ENCODE measurements at regions not wholly inside any gene's neighbourhood (a gene's known extent, or its start where the extent isn't known, plus 50 kb on each side); places are given as distances from the start of the nearest gene placed in this dataset.

- DNase-seq, result no peak
- H2AK5ac ChIP-seq (ENCODE audit: low read length), result no peak overlapping the region
These were observed 126.4 kb downstream of the ASB1 start for GRCh38 chr2:238553159-238553558.

GRCh38 chr2:238554468-238555315 is 128.0 kb downstream of the ASB1 start:
- Histone ChIP-seq H2BK5ac (ENCODE audit: low read depth, low read length, poor library complexity) (no peak overlapping the region), H2AK5ac (ENCODE audit: low read length) (no peak overlapping the region), H3K4me3 (ENCODE audit: low read depth, low read length) (no peak overlapping the region), H3K23ac (ENCODE audit: low read length) (no peak overlapping the region), H3K4ac (ENCODE audit: low read depth, low read length) (no peak overlapping the region), H3K4me2 (ENCODE audit: low read length) (no peak overlapping the region), H2AFZ (ENCODE audit: insufficient read depth, low read length, poor library complexity) (no peak overlapping the region), H3K9me3 (ENCODE audit: insufficient read depth, low read depth, low read length) (peaks cover 12% of the 10 kb centered on the region), H3K36me3 (ENCODE audit: control insufficient read depth in 1 of 2, insufficient read depth in 2 of 2, low read length in 2 of 2) (no peaks in the 10 kb centered on the region), H3K4me1 (ENCODE audit: control insufficient read depth in 1 of 2, insufficient read depth in 2 of 2, low read length in 2 of 2) (no peaks in the 10 kb centered on the region), H3K27ac (ENCODE audit: low read depth, low read length) (no peak overlapping the region), H2BK120ac (ENCODE audit: insufficient read depth, low read length, poor library complexity) (no peak overlapping the region), H4K91ac (ENCODE audit: low read depth, low read length) (no peak overlapping the region), H2BK12ac (ENCODE audit: low read length) (no peak overlapping the region), H3K27me3 (ENCODE audit: insufficient read depth, low read length) (no peaks in the 10 kb centered on the region), H4K8ac (ENCODE audit: low read depth, low read length) (no peak overlapping the region), H3K18ac (ENCODE audit: low read length) (no peak overlapping the region), H3K9ac (ENCODE audit: low read length) (no peak overlapping the region), H4K12ac (ENCODE audit: low read depth, low read length) (no peak overlapping the region), H3K14ac (ENCODE audit: low read length) (no peak overlapping the region), H3K79me1 (ENCODE audit: low read length) (no peaks in the 10 kb centered on the region), H3K79me2 (ENCODE audit: control insufficient read depth, insufficient read depth, low read length, poor library complexity) (no peaks in the 10 kb centered on the region)
- no peak for DNase-seq
- no CpG with 5 or more reads among the region's 26 CpGs for WGBS (ENCODE audit: extremely low coverage, insufficient coverage, insufficient read length)

More at GRCh38 chr2:238553159-238553558, 126.4 kb downstream of the ASB1 start:
- no peak overlapping the region for H3K4me2 ChIP-seq (ENCODE audit: low read length)
- no peak overlapping the region for H4K91ac ChIP-seq (ENCODE audit: low read depth, low read length)
- H3K4me3 ChIP-seq (ENCODE audit: low read depth, low read length), result no peak overlapping the region
- no peaks in the 10 kb centered on the region for H3K27me3 ChIP-seq (ENCODE audit: insufficient read depth, low read length)
- H3K79me1 ChIP-seq (ENCODE audit: low read length), result no peaks in the 10 kb centered on the region
- H4K8ac ChIP-seq (ENCODE audit: low read depth, low read length), result no peak overlapping the region
- no peak overlapping the region for H2BK120ac ChIP-seq (ENCODE audit: insufficient read depth, low read length, poor library complexity)
- H3K14ac ChIP-seq (ENCODE audit: low read length), result no peak overlapping the region
- H3K9ac ChIP-seq (ENCODE audit: low read length), result no peak overlapping the region
- no peak overlapping the region for H2AFZ ChIP-seq (ENCODE audit: insufficient read depth, low read length, poor library complexity)
- H3K79me2 ChIP-seq (ENCODE audit: control insufficient read depth, insufficient read depth, low read length, poor library complexity), result no peaks in the 10 kb centered on the region
- no peaks in the 10 kb centered on the region for H3K4me1 ChIP-seq (ENCODE audit: control insufficient read depth in 1 of 2, insufficient read depth in 2 of 2, low read length in 2 of 2)
- no peak overlapping the region for H2BK12ac ChIP-seq (ENCODE audit: low read length)
- H3K23ac ChIP-seq (ENCODE audit: low read length), result no peak overlapping the region
- no peak overlapping the region for H3K27ac ChIP-seq (ENCODE audit: low read depth, low read length)
- no peaks in the 10 kb centered on the region for H3K36me3 ChIP-seq (ENCODE audit: control insufficient read depth in 1 of 2, insufficient read depth in 2 of 2, low read length in 2 of 2)
- no peak overlapping the region for H4K12ac ChIP-seq (ENCODE audit: low read depth, low read length)
- peaks cover 23% of the 10 kb centered on the region for H3K9me3 ChIP-seq (ENCODE audit: insufficient read depth, low read depth, low read length)
- H3K4ac ChIP-seq (ENCODE audit: low read depth, low read length), result no peak overlapping the region
- WGBS (ENCODE audit: extremely low coverage, insufficient coverage, insufficient read length), result no CpG with 5 or more reads among the region's 4 CpGs
- H3K18ac ChIP-seq (ENCODE audit: low read length), result no peak overlapping the region
- no peak overlapping the region for H2BK5ac ChIP-seq (ENCODE audit: low read depth, low read length, poor library complexity)

- Histone ChIP-seq H3K4me1 (ENCODE audit: control insufficient read depth in 1 of 2, insufficient read depth in 2 of 2, low read length in 2 of 2) (no peaks in the 10 kb centered on the region), H3K18ac (ENCODE audit: low read length) (no peak overlapping the region), H3K23ac (ENCODE audit: low read length) (no peak overlapping the region), H3K27ac (ENCODE audit: low read depth, low read length) (no peak overlapping the region), H3K79me2 (ENCODE audit: control insufficient read depth, insufficient read depth, low read length, poor library complexity) (no peaks in the 10 kb centered on the region), H2AK5ac (ENCODE audit: low read length) (no peak overlapping the region), H3K4me3 (ENCODE audit: low read depth, low read length) (peak overlapping the region; percentile 8), H2BK5ac (ENCODE audit: low read depth, low read length, poor library complexity) (no peak overlapping the region), H4K91ac (ENCODE audit: low read depth, low read length) (no peak overlapping the region), H3K36me3 (ENCODE audit: control insufficient read depth in 1 of 2, insufficient read depth in 2 of 2, low read length in 2 of 2) (no peaks in the 10 kb centered on the region), H3K27me3 (ENCODE audit: insufficient read depth, low read length) (no peaks in the 10 kb centered on the region), H3K9ac (ENCODE audit: low read length) (no peak overlapping the region), H3K4ac (ENCODE audit: low read depth, low read length) (no peak overlapping the region), H2AFZ (ENCODE audit: insufficient read depth, low read length, poor library complexity) (no peak overlapping the region), H3K4me2 (ENCODE audit: low read length) (no peak overlapping the region), H4K12ac (ENCODE audit: low read depth, low read length) (no peak overlapping the region), H3K9me3 (ENCODE audit: insufficient read depth, low read depth, low read length) (peaks cover 6% of the 10 kb centered on the region), H4K8ac (ENCODE audit: low read depth, low read length) (no peak overlapping the region), H2BK120ac (ENCODE audit: insufficient read depth, low read length, poor library complexity) (no peak overlapping the region), H2BK12ac (ENCODE audit: low read length) (no peak overlapping the region), H3K79me1 (ENCODE audit: low read length) (no peaks in the 10 kb centered on the region), H3K14ac (ENCODE audit: low read length) (no peak overlapping the region)
- WGBS (ENCODE audit: extremely low coverage, insufficient coverage, insufficient read length), result no CpG with 5 or more reads among the region's 13 CpGs
- no peak for DNase-seq
These were observed 129.2 kb downstream of the ASB1 start for GRCh38 chr2:238555786-238556542.

DNA sequence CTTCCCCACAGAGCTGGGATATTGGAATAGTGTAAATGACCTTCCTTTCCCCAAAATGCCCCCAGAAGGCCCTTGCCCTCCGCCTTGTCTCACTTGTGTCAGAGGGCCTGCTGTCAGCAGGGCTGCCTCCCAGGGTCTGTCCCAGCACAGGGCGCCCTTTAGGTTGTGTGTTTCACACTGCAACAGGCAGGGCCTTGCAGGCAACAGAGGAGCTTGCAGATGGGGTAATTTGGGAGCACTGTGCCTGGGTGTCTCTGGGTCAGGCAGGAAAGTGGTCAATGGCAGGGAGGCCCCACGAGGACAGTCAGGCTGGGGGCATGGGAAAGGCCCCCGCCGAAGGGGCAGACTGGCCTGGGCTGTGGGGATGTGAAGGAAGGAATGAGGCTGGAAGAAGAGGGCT is 130.7 kb downstream of the ASB1 start:
- no peaks in the 10 kb centered on the region for H3K79me1 ChIP-seq (ENCODE audit: low read length)
- no peaks in the 10 kb centered on the region for H3K4me1 ChIP-seq (ENCODE audit: control insufficient read depth in 1 of 2, insufficient read depth in 2 of 2, low read length in 2 of 2)

More for the DNA sequence above, 130.7 kb downstream of the ASB1 start:
- Histone ChIP-seq H3K27ac (ENCODE audit: low read depth, low read length) (no peak overlapping the region), H3K14ac (ENCODE audit: low read length) (no peak overlapping the region), H2BK120ac (ENCODE audit: insufficient read depth, low read length, poor library complexity) (no peak overlapping the region), H3K9ac (ENCODE audit: low read length) (no peak overlapping the region), H3K27me3 (ENCODE audit: insufficient read depth, low read length) (no peaks in the 10 kb centered on the region), H3K4ac (ENCODE audit: low read depth, low read length) (no peak overlapping the region), H4K12ac (ENCODE audit: low read depth, low read length) (no peak overlapping the region), H3K79me2 (ENCODE audit: control insufficient read depth, insufficient read depth, low read length, poor library complexity) (no peaks in the 10 kb centered on the region), H2AFZ (ENCODE audit: insufficient read depth, low read length, poor library complexity) (no peak overlapping the region), H4K8ac (ENCODE audit: low read depth, low read length) (no peak overlapping the region), H3K4me2 (ENCODE audit: low read length) (no peak overlapping the region), H3K4me3 (ENCODE audit: low read depth, low read length) (no peak overlapping the region), H2AK5ac (ENCODE audit: low read length) (no peak overlapping the region), H4K91ac (ENCODE audit: low read depth, low read length) (no peak overlapping the region), H3K18ac (ENCODE audit: low read length) (no peak overlapping the region), H3K9me3 (ENCODE audit: insufficient read depth, low read depth, low read length) (peaks cover 6% of the 10 kb centered on the region), H2BK12ac (ENCODE audit: low read length) (no peak overlapping the region), H2BK5ac (ENCODE audit: low read depth, low read length, poor library complexity) (no peak overlapping the region), H3K23ac (ENCODE audit: low read length) (no peak overlapping the region), H3K36me3 (ENCODE audit: control insufficient read depth in 1 of 2, insufficient read depth in 2 of 2, low read length in 2 of 2) (no peaks in the 10 kb centered on the region)
- no peak for DNase-seq
- no CpG with 5 or more reads among the region's 5 CpGs for WGBS (ENCODE audit: extremely low coverage, insufficient coverage, insufficient read length)

Measured in trophoblast cell (in vitro differentiated cells and primary cell).